Neural progenitor cell (in vitro differentiated cells): ENCODE measurements at regions not wholly inside any gene's neighbourhood (a gene's known extent, or its start where the extent isn't known, plus 50 kb on each side); places are given as distances from the start of the nearest gene placed in this dataset.

Experiments used
- DNase-seq: peaks from one replicate; pipeline ENCODE4 v3.0.0-alpha.2; 2016; ENCODE audit warnings: low spot score
- H2AFZ ChIP-seq: fragments of 200-600 bp; sonication (generic); replicated peaks from 2 replicates; pipeline ENCODE4 v1.6.1; 2016; ENCODE audit warnings: antibody characterized with exemption
- H3F3A ChIP-seq: fragments of 200-600 bp; sonication (generic); 2 replicates; pipeline ENCODE4 v1.6.1; 2016; ENCODE audit warnings: antibody characterized with exemption, low read depth
- H3K27ac ChIP-seq: fragments of 200-600 bp; sonication (generic); 2 replicates; pipeline ENCODE4 v1.5.1; 2016; ENCODE audit warnings: mild to moderate bottlenecking
- H3K27me3 ChIP-seq: fragments of 200-600 bp; sonication (generic); 2 replicates; pipeline ENCODE4 v1.6.1; 2016; ENCODE audit warnings: mild to moderate bottlenecking, moderate library complexity
- H3K36me3 ChIP-seq: fragments of 200-600 bp; sonication (generic); 2 replicates; pipeline ENCODE4 v1.5.1; 2016
- H3K4me1 ChIP-seq: fragments of 200-600 bp; sonication (generic); 2 replicates; pipeline ENCODE4 v1.6.1; 2016; ENCODE audit warnings: mixed run types
- H3K4me2 ChIP-seq: fragments of 200-600 bp; sonication (generic); 2 replicates; pipeline ENCODE4 v1.6.1; 2016
- H3K4me3 ChIP-seq: fragments of 200-600 bp; sonication (generic); 2 replicates; pipeline ENCODE4 v1.5.1; 2016
- H3K79me2 ChIP-seq: fragments of 200-600 bp; sonication (generic); 2 replicates; pipeline ENCODE4 v1.6.1; 2016; ENCODE audit warnings: low read depth
- H3K9ac ChIP-seq: fragments of 200-600 bp; sonication (generic); 2 replicates; pipeline ENCODE4 v1.6.1; 2016
- H3K9me3 ChIP-seq: fragments of 200-600 bp; sonication (generic); 2 replicates; pipeline ENCODE4 v1.5.1; 2016; ENCODE audit warnings: low read depth
- H4K20me1 ChIP-seq: fragments of 200-600 bp; sonication (generic); 2 replicates; pipeline ENCODE4 v1.6.1; 2016; ENCODE audit warnings: low read depth
- H3K27ac Mint-ChIP-seq: 3 replicates; pipeline ENCODE4 v1.8.0; 2021; ENCODE audit warnings: mixed read lengths
- H3K27me3 Mint-ChIP-seq: 2 replicates; pipeline ENCODE4 v1.8.0; 2022; ENCODE audit warnings: low read depth, mild to moderate bottlenecking, inconsistent platforms, moderate library complexity, mixed read lengths; ENCODE audit not compliant: insufficient read depth
- H3K36me3 Mint-ChIP-seq: 3 replicates; pipeline ENCODE4 v1.8.0; 2021; ENCODE audit warnings: mixed read lengths
- H3K4me1 Mint-ChIP-seq: 3 replicates; pipeline ENCODE4 v1.8.0; 2021; ENCODE audit warnings: mixed read lengths
- H3K4me3 Mint-ChIP-seq: 3 replicates; pipeline ENCODE4 v1.8.0; 2021; ENCODE audit warnings: mild to moderate bottlenecking, moderate library complexity, mixed read lengths
- H3K9me3 Mint-ChIP-seq: 3 replicates; pipeline ENCODE4 v1.8.0; 2020; ENCODE audit warnings: mixed read lengths
- EZH2 ChIP-seq: fragments of 200-600 bp; sonication (generic); IDR thresholded peaks from 2 replicates; pipeline ENCODE4 v1.6.1; 2017; ENCODE audit warnings: antibody characterized with exemption, mild to moderate bottlenecking, moderate library complexity
- EZH2phosphoT487 ChIP-seq: fragments of 200-600 bp; sonication (generic); IDR thresholded peaks from 2 replicates; pipeline ENCODE4 v1.6.1; 2017; ENCODE audit warnings: antibody characterized with exemption
- TF ChIP-seq, protein P1 (sequence below): fragments of 200-600 bp; sonication (generic); IDR thresholded peaks from 2 replicates; pipeline ENCODE4 v1.5.1; 2017; ENCODE audit warnings: antibody characterized with exemption, mild to moderate bottlenecking

DNA sequence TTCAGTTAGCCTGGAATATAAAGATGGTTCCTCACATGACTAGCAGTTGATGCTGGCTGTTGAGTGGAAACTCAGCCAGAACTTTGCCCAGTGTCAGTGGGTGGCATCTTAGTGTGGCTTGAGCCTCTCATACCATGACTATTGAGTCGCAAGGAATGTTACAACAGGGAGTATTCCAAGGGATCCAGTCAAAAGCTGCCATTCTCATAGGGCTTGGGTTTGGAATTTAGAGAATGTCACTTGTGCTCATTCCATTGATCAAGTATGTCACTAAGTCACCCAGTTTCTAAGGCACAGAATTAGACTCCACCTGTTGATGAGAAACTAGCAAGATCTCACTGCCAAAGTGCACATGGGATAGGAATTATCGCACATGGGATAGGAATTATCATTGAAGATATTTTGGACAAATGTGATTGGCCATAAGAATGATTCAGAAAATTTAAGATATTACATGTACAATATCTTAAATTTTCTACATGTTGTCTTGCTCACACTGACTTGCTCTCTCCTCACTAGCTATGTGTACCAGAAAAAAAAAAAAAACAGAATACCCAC lies 1290.7 kb upstream of the ADGRL2 start:
- Histone ChIP-seq H3K4me3 (no peak overlapping the region), H2AFZ (no peak overlapping the region), H3K4me1 (no peaks in the 10 kb centered on the region), H3F3A (no peaks in the 10 kb centered on the region), H3K27me3 (no peaks in the 10 kb centered on the region), H3K4me2 (no peak overlapping the region), H3K79me2 (no peaks in the 10 kb centered on the region), H3K9ac (no peak overlapping the region), H3K9me3 (no peaks in the 10 kb centered on the region), H4K20me1 (no peaks in the 10 kb centered on the region), H3K36me3 (no peaks in the 10 kb centered on the region), H3K27ac (no peak overlapping the region)
- peaks cover 2% of the 10 kb centered on the region for H3K27me3 Mint-ChIP-seq
- TF ChIP-seq EZH2 = no peak
- H3K4me1 Mint-ChIP-seq = peaks cover 3% of the 10 kb centered on the region
- H3K9me3 Mint-ChIP-seq = peaks cover 2% of the 10 kb centered on the region
- H3K36me3 Mint-ChIP-seq = no peaks in the 10 kb centered on the region
- H3K4me3 Mint-ChIP-seq = no peak overlapping the region
- peak; percentile 82 for DNase-seq
- no peak overlapping the region for H3K27ac Mint-ChIP-seq

- Histone ChIP-seq H3K4me3 (no peak overlapping the region), H2AFZ (no peak overlapping the region), H3K9me3 (no peaks in the 10 kb centered on the region), H3K27ac (no peak overlapping the region), H3K27me3 (no peaks in the 10 kb centered on the region), H3F3A (no peaks in the 10 kb centered on the region), H3K79me2 (no peaks in the 10 kb centered on the region), H3K4me1 (no peaks in the 10 kb centered on the region), H4K20me1 (no peaks in the 10 kb centered on the region), H3K4me2 (no peak overlapping the region), H3K36me3 (no peaks in the 10 kb centered on the region), H3K9ac (no peak overlapping the region)
- no peak for TF ChIP-seq EZH2
- TF ChIP-seq EZH2phosphoT487 = no peak
- TF ChIP-seq, protein P1, sequence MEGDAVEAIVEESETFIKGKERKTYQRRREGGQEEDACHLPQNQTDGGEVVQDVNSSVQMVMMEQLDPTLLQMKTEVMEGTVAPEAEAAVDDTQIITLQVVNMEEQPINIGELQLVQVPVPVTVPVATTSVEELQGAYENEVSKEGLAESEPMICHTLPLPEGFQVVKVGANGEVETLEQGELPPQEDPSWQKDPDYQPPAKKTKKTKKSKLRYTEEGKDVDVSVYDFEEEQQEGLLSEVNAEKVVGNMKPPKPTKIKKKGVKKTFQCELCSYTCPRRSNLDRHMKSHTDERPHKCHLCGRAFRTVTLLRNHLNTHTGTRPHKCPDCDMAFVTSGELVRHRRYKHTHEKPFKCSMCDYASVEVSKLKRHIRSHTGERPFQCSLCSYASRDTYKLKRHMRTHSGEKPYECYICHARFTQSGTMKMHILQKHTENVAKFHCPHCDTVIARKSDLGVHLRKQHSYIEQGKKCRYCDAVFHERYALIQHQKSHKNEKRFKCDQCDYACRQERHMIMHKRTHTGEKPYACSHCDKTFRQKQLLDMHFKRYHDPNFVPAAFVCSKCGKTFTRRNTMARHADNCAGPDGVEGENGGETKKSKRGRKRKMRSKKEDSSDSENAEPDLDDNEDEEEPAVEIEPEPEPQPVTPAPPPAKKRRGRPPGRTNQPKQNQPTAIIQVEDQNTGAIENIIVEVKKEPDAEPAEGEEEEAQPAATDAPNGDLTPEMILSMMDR = no peak
- no peak for DNase-seq
- Mint-ChIP-seq H3K4me3 (no peak overlapping the region), H3K4me1 (peaks cover 3% of the 10 kb centered on the region), H3K27ac (no peak overlapping the region), H3K36me3 (no peaks in the 10 kb centered on the region), H3K9me3 (peaks cover 5% of the 10 kb centered on the region), H3K27me3 (peaks cover 5% of the 10 kb centered on the region)
Observed at GRCh38 chr1:80506216-80506615, 1294.5 kb upstream of the ADGRL2 start.

GRCh38 chr1:80498673-80499072 lies 1302.1 kb upstream of the ADGRL2 start:
- H3K36me3 ChIP-seq = no peaks in the 10 kb centered on the region
- Mint-ChIP-seq H3K27me3 (peaks cover 5% of the 10 kb centered on the region), H3K36me3 (no peaks in the 10 kb centered on the region), H3K4me1 (no peaks in the 10 kb centered on the region), H3K9me3 (peaks cover 6% of the 10 kb centered on the region), H3K4me3 (no peak overlapping the region), H3K27ac (no peak overlapping the region)
- no peaks in the 10 kb centered on the region for H3F3A ChIP-seq
- H3K79me2 ChIP-seq = no peaks in the 10 kb centered on the region
- no peak overlapping the region for H3K9ac ChIP-seq
- H3K4me2 ChIP-seq = no peak overlapping the region
- no peak overlapping the region for H3K27ac ChIP-seq
- H4K20me1 ChIP-seq = no peaks in the 10 kb centered on the region
- no peak for TF ChIP-seq EZH2phosphoT487
- H3K9me3 ChIP-seq = no peaks in the 10 kb centered on the region
- no peak for DNase-seq
- no peaks in the 10 kb centered on the region for H3K27me3 ChIP-seq
- no peaks in the 10 kb centered on the region for H3K4me1 ChIP-seq
- no peak overlapping the region for H3K4me3 ChIP-seq
- H2AFZ ChIP-seq = peak overlapping the region; percentile 14

GRCh38 chr1:80495806-80496205 lies 1304.9 kb upstream of the ADGRL2 start:
- no peak overlapping the region for H2AFZ ChIP-seq
- H3F3A ChIP-seq = no peaks in the 10 kb centered on the region
- no peak for TF ChIP-seq EZH2
- TF ChIP-seq, protein P1 = no peak
- TF ChIP-seq EZH2phosphoT487 = no peak
- H3K27me3 ChIP-seq = no peaks in the 10 kb centered on the region
- Mint-ChIP-seq H3K27me3 (peaks cover 2% of the 10 kb centered on the region), H3K9me3 (peaks cover 2% of the 10 kb centered on the region), H3K27ac (no peak overlapping the region), H3K4me1 (no peaks in the 10 kb centered on the region), H3K4me3 (no peak overlapping the region), H3K36me3 (no peaks in the 10 kb centered on the region)
- no peak overlapping the region for H3K27ac ChIP-seq
- no peaks in the 10 kb centered on the region for H3K4me1 ChIP-seq
- H3K36me3 ChIP-seq = no peaks in the 10 kb centered on the region
- H3K79me2 ChIP-seq = no peaks in the 10 kb centered on the region
- no peak overlapping the region for H3K4me2 ChIP-seq
- no peak overlapping the region for H3K4me3 ChIP-seq
- DNase-seq = no peak
- no peak overlapping the region for H3K9ac ChIP-seq
- no peaks in the 10 kb centered on the region for H3K9me3 ChIP-seq
- H4K20me1 ChIP-seq = no peaks in the 10 kb centered on the region
